Keratinocyte (primary cell): ENCODE measurements at regions not wholly inside any gene's neighbourhood (a gene's known extent, or its start where the extent isn't known, plus 50 kb on each side); places are given as distances from the start of the nearest gene placed in this dataset.

ENCODE experiments used
- DNase-seq: peaks from one replicate; pipeline ENCODE4 v3.0.0-alpha.2; 2011; ENCODE audit warnings: low read depth, missing footprints, low spot score
- FAIRE-seq: peaks from 2 replicates; lab custom pipeline; 2011; peaks lifted over from hg19 to GRCh38; lab: Jason Lieb, UNC
- H2AFZ ChIP-seq: 2 replicates; pipeline ENCODE4 v1.6.0; 2012; ENCODE audit warnings: low read length, control low read depth, inconsistent platforms; ENCODE audit not compliant: control insufficient read depth
- H3K27ac ChIP-seq: 2 replicates; pipeline ENCODE4 v1.5.1; 2011; ENCODE audit warnings: low read length; ENCODE audit not compliant: control insufficient read depth, insufficient read depth
- H3K27me3 ChIP-seq: 3 replicates; pipeline ENCODE4 v1.6.0; 2011; ENCODE audit warnings: low read length; ENCODE audit not compliant: control insufficient read depth, insufficient read depth; ENCODE audit errors: extremely low read depth
- H3K36me3 ChIP-seq, 2 experiments: 2 replicates in 1 of 2; 3 replicates in 1 of 2; pipeline ENCODE4 v1.5.1; 2011; ENCODE audit warnings: low read length in 2 of 2, mild to moderate bottlenecking in 1 of 2; ENCODE audit not compliant: control insufficient read depth in 2 of 2, insufficient read depth in 2 of 2; ENCODE audit errors: extremely low read depth in 1 of 2
- H3K4me1 ChIP-seq: 3 replicates; pipeline ENCODE4 v1.5.1; 2011; ENCODE audit warnings: low read length; ENCODE audit not compliant: control insufficient read depth, insufficient read depth; ENCODE audit errors: extremely low read depth
- H3K4me2 ChIP-seq: 3 replicates; pipeline ENCODE4 v1.6.0; 2011; ENCODE audit warnings: low read depth, low read length; ENCODE audit not compliant: control insufficient read depth, insufficient read depth; ENCODE audit errors: extremely low read depth
- H3K4me3 ChIP-seq, 3 experiments: fragments of 200-600 bp in 1 of 3; sonication (generic) in 1 of 3; 2 replicates in 2 of 3; 3 replicates in 1 of 3; pipeline ENCODE4 v1.5.1; 2011 to 2016; ENCODE audit warnings: low read length in 3 of 3, mild to moderate bottlenecking in 3 of 3, control low read depth in 2 of 3, inconsistent platforms in 1 of 3, low read depth in 1 of 3, mixed read lengths in 1 of 3, mixed run types in 1 of 3, moderate library complexity in 1 of 3; ENCODE audit not compliant: control insufficient read depth in 2 of 3, insufficient read depth in 2 of 3; ENCODE audit errors: extremely low read depth in 1 of 3
- H3K79me2 ChIP-seq: 2 replicates; pipeline ENCODE4 v1.6.0; 2012; ENCODE audit warnings: low read length; ENCODE audit not compliant: control insufficient read depth, insufficient read depth
- H3K9ac ChIP-seq: 3 replicates; pipeline ENCODE4 v1.6.0; 2011; ENCODE audit warnings: low read length; ENCODE audit not compliant: control insufficient read depth, insufficient read depth; ENCODE audit errors: extremely low read depth
- H3K9me1 ChIP-seq: 3 replicates; pipeline ENCODE4 v1.6.0; 2011; ENCODE audit warnings: low read length; ENCODE audit not compliant: control insufficient read depth, insufficient read depth; ENCODE audit errors: extremely low read depth
- H3K9me3 ChIP-seq: 2 replicates; pipeline ENCODE4 v1.5.1; 2012; ENCODE audit warnings: low read depth, low read length; ENCODE audit not compliant: control insufficient read depth
- H4K20me1 ChIP-seq: 3 replicates; pipeline ENCODE4 v1.6.0; 2011; ENCODE audit warnings: low read length; ENCODE audit not compliant: control insufficient read depth, insufficient read depth; ENCODE audit errors: extremely low read depth
- CTCF ChIP-seq, 3 experiments: IDR thresholded peaks in 1 of 3; conservative IDR thresholded peaks in 1 of 3; optimal IDR thresholded peaks in 1 of 3; 2 replicates in 2 of 3; 3 replicates in 1 of 3; pipeline versions ENCODE3 to v1.5.1; 2011; ENCODE audit warnings: low read length in 3 of 3, mild to moderate bottlenecking in 3 of 3, moderate library complexity in 2 of 3, control low read depth in 1 of 3, inconsistent platforms in 1 of 3; ENCODE audit not compliant: insufficient read depth in 2 of 3; ENCODE audit errors: extremely low read depth in 1 of 3
- EZH2 ChIP-seq: IDR thresholded peaks from one replicate; pipeline ENCODE4 v1.6.1; 2012; ENCODE audit warnings: inconsistent platforms, mild to moderate bottlenecking, low read length, moderate library complexity
- dilution Hi-C: fragments of 300-500 bp; cut with MboI; formaldehyde crosslinking; loops from one replicate; pipeline ENCODE4 v1.7.0; 2020; ENCODE audit warnings: low sequenced_read_pairs; ENCODE audit not compliant: extremely low pct_ligation_motif_present

- no peak for TF ChIP-seq EZH2
- no peak for TF ChIP-seq CTCF (optimal IDR thresholded peaks at IDR 0.05 in 1 of 3, IDR thresholded peaks at IDR 0.05 in 1 of 3, conservative IDR thresholded peaks at IDR 0.05 in 1 of 3; ENCODE audit: extremely low read depth in 1 of 3, insufficient read depth in 2 of 3, low read length in 3 of 3)
- peak overlapping the region; percentile 94 for H3K27ac ChIP-seq
- no peak overlapping the region for H3K4me3 ChIP-seq
- no peaks in the 10 kb centered on the region for H3K9me1 ChIP-seq
- H3K36me3 ChIP-seq = no peaks in the 10 kb centered on the region
- H3K4me1 ChIP-seq = peaks cover 45% of the 10 kb centered on the region
- FAIRE-seq = no peak
- no peaks in the 10 kb centered on the region for H3K79me2 ChIP-seq
- peak overlapping the region; percentile 14 for H3K4me2 ChIP-seq
- peak overlapping the region; percentile 45 for H2AFZ ChIP-seq
- no peak overlapping the region for H3K9ac ChIP-seq
- H4K20me1 ChIP-seq = no peaks in the 10 kb centered on the region
- dilution Hi-C loops = no loop called here
- H3K9me3 ChIP-seq = no peaks in the 10 kb centered on the region
- H3K27me3 ChIP-seq = no peaks in the 10 kb centered on the region
- DNase-seq = no peak
Observed at GRCh38 chr3:101992863-101993262, 143.5 kb downstream of the NFKBIZ start.

GRCh38 chr3:101994386-101994785, 145.1 kb downstream of the NFKBIZ start:
- Histone ChIP-seq H3K36me3 (no peaks in the 10 kb centered on the region), H3K9me3 (no peaks in the 10 kb centered on the region), H3K79me2 (no peaks in the 10 kb centered on the region), H3K27me3 (no peaks in the 10 kb centered on the region), H3K9me1 (no peaks in the 10 kb centered on the region), H3K9ac (peak overlapping the region; percentile 60), H3K27ac (peak overlapping the region; percentile 94), H3K4me1 (peaks cover 46% of the 10 kb centered on the region), H3K4me2 (peak overlapping the region; percentile 80), H2AFZ (peak overlapping the region; percentile 34), H3K4me3 (no peak overlapping the region), H4K20me1 (no peaks in the 10 kb centered on the region)
- peak; percentile 99 for FAIRE-seq
- peak; percentile 79 for DNase-seq
- TF ChIP-seq CTCF (optimal IDR thresholded peaks at IDR 0.05 in 1 of 3, IDR thresholded peaks at IDR 0.05 in 1 of 3, conservative IDR thresholded peaks at IDR 0.05 in 1 of 3; ENCODE audit: extremely low read depth in 1 of 3, insufficient read depth in 2 of 3, low read length in 3 of 3) (no peak), EZH2 (no peak)
- dilution Hi-C loops = no loop called here
